ENCODE measurements at regions not wholly inside any gene's neighbourhood (a gene's known extent, or its start where the extent isn't known, plus 50 kb on each side); places are given as distances from the start of the nearest gene placed in this dataset.

DNA sequence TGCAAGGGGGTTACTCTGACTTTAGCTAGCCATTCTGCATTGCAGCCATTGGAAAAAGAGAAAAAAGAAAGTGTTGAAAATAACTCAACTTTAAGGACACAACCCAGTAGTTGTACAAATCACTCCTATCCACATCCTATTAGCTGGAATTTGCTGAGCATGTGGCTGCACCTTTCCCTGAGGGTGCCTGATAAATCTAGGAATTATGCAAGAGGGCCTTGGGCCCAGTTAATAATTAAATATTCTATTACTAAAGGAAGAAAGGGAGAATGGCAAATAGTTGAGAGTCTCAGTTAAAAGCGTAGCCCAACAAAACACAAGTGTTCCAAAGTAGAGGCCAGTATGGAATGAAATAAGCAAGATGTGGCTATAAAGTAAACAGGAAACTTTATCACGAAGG is 200.9 kb upstream of the CNTNAP2 start:
- TF ChIP-seq, protein P1, sequence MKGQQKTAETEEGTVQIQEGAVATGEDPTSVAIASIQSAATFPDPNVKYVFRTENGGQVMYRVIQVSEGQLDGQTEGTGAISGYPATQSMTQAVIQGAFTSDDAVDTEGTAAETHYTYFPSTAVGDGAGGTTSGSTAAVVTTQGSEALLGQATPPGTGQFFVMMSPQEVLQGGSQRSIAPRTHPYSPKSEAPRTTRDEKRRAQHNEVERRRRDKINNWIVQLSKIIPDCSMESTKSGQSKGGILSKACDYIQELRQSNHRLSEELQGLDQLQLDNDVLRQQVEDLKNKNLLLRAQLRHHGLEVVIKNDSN (IDR thresholded peaks at IDR 0.05) = no peak
- TF ChIP-seq YY1 (IDR thresholded peaks at IDR 0.05; ENCODE audit: low read depth) (no peak), TAF1 (IDR thresholded peaks at IDR 0.05; ENCODE audit: low read depth) (no peak), FOXM1 (IDR thresholded peaks at IDR 0.05; ENCODE audit: borderline replicate concordance, low read depth) (no peak), NFIC (IDR thresholded peaks at IDR 0.05) (no peak), CEBPB (IDR thresholded peaks at IDR 0.05) (no peak), EP300 (IDR thresholded peaks at IDR 0.05; ENCODE audit: borderline replicate concordance) (no peak), ZBTB7A (IDR thresholded peaks at IDR 0.05; ENCODE audit: low read depth) (no peak), TEAD4 (IDR thresholded peaks at IDR 0.05) (no peak), EGR1 (IDR thresholded peaks at IDR 0.05) (no peak), TCF12 (IDR thresholded peaks at IDR 0.05; ENCODE audit: low read depth) (no peak), CREB1 (IDR thresholded peaks at IDR 0.05; ENCODE audit: low read depth) (no peak), RAD21 (IDR thresholded peaks at IDR 0.05; ENCODE audit: low read depth) (no peak)
- TF ChIP-seq, protein P2, sequence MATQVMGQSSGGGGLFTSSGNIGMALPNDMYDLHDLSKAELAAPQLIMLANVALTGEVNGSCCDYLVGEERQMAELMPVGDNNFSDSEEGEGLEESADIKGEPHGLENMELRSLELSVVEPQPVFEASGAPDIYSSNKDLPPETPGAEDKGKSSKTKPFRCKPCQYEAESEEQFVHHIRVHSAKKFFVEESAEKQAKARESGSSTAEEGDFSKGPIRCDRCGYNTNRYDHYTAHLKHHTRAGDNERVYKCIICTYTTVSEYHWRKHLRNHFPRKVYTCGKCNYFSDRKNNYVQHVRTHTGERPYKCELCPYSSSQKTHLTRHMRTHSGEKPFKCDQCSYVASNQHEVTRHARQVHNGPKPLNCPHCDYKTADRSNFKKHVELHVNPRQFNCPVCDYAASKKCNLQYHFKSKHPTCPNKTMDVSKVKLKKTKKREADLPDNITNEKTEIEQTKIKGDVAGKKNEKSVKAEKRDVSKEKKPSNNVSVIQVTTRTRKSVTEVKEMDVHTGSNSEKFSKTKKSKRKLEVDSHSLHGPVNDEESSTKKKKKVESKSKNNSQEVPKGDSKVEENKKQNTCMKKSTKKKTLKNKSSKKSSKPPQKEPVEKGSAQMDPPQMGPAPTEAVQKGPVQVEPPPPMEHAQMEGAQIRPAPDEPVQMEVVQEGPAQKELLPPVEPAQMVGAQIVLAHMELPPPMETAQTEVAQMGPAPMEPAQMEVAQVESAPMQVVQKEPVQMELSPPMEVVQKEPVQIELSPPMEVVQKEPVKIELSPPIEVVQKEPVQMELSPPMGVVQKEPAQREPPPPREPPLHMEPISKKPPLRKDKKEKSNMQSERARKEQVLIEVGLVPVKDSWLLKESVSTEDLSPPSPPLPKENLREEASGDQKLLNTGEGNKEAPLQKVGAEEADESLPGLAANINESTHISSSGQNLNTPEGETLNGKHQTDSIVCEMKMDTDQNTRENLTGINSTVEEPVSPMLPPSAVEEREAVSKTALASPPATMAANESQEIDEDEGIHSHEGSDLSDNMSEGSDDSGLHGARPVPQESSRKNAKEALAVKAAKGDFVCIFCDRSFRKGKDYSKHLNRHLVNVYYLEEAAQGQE (IDR thresholded peaks at IDR 0.05; ENCODE audit: low read depth) = no peak
- TF ChIP-seq, protein P3, sequence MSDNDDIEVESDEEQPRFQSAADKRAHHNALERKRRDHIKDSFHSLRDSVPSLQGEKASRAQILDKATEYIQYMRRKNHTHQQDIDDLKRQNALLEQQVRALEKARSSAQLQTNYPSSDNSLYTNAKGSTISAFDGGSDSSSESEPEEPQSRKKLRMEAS (IDR thresholded peaks at IDR 0.05) = no peak

DNA sequence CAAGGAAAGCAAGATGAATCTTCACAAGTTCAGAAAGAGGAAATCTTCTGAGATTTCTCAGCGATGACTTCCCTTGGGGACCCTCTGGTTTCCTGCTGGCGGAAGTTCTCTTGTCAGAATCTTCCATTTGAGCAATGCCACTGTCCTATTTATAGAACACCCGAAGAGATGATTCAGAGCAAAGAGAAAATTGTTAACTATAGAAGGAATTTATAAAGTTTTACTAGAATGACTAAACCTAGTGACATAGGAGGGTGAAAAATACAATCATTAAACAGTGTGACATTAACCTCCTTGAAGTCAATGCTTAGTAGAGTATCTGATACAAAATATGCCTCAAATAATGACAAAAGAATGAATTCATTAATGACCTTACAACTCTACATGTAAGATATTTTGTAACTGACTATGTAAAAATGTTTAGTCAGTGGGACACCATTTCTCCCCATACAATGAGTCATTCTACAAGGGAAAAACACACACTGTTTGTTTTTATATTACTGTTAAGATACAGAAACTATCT is 206.5 kb upstream of the CNTNAP2 start:
- no peak for TF ChIP-seq EGR1 (IDR thresholded peaks at IDR 0.05)
- TF ChIP-seq NFIC (IDR thresholded peaks at IDR 0.05) = no peak
- no peak for TF ChIP-seq TCF12 (IDR thresholded peaks at IDR 0.05; ENCODE audit: low read depth)
- TF ChIP-seq RAD21 (IDR thresholded peaks at IDR 0.05; ENCODE audit: low read depth) = no peak
- TF ChIP-seq YY1 (IDR thresholded peaks at IDR 0.05; ENCODE audit: low read depth) = no peak
- no peak for TF ChIP-seq EP300 (IDR thresholded peaks at IDR 0.05; ENCODE audit: borderline replicate concordance)
- TF ChIP-seq, protein P3 (IDR thresholded peaks at IDR 0.05) = no peak
- no peak for TF ChIP-seq CREB1 (IDR thresholded peaks at IDR 0.05; ENCODE audit: low read depth)
- TF ChIP-seq, protein P2 (IDR thresholded peaks at IDR 0.05; ENCODE audit: low read depth) = no peak
- no peak for TF ChIP-seq TEAD4 (IDR thresholded peaks at IDR 0.05)
- TF ChIP-seq FOXM1 (IDR thresholded peaks at IDR 0.05; ENCODE audit: borderline replicate concordance, low read depth) = no peak
- no peak for TF ChIP-seq CEBPB (IDR thresholded peaks at IDR 0.05)
- TF ChIP-seq TAF1 (IDR thresholded peaks at IDR 0.05; ENCODE audit: low read depth) = no peak
- TF ChIP-seq, protein P1 (IDR thresholded peaks at IDR 0.05) = no peak
- TF ChIP-seq ZBTB7A (IDR thresholded peaks at IDR 0.05; ENCODE audit: low read depth) = no peak

DNA sequence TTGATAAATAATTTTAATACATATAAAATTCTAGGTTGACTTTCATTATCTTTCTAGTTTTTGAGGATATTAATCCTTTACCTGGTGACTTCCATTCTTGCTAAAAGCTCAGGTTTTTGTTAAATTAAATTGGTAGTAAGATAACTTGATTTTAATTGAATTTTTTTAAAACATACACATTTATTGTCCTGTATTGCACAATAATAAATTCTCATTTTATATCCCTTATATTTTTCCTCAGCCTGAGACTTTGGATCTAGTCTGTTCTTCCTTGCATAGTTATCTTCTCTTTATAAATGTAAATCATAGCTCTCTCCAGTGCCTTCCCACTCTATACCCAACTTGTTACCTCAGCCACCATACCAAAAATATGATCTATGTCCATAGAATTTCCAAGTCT is 212.9 kb upstream of the CNTNAP2 start:
- TF ChIP-seq ZBTB7A (IDR thresholded peaks at IDR 0.05; ENCODE audit: low read depth) (no peak), CEBPB (IDR thresholded peaks at IDR 0.05) (no peak), TEAD4 (IDR thresholded peaks at IDR 0.05) (no peak), NFIC (IDR thresholded peaks at IDR 0.05) (no peak), FOXM1 (IDR thresholded peaks at IDR 0.05; ENCODE audit: borderline replicate concordance, low read depth) (no peak), RAD21 (IDR thresholded peaks at IDR 0.05; ENCODE audit: low read depth) (no peak), TCF12 (IDR thresholded peaks at IDR 0.05; ENCODE audit: low read depth) (no peak), CREB1 (IDR thresholded peaks at IDR 0.05; ENCODE audit: low read depth) (no peak), EGR1 (IDR thresholded peaks at IDR 0.05) (no peak), YY1 (IDR thresholded peaks at IDR 0.05; ENCODE audit: low read depth) (no peak), EP300 (IDR thresholded peaks at IDR 0.05; ENCODE audit: borderline replicate concordance) (no peak), TAF1 (IDR thresholded peaks at IDR 0.05; ENCODE audit: low read depth) (no peak)
- TF ChIP-seq, protein P1 (IDR thresholded peaks at IDR 0.05) = no peak
- TF ChIP-seq, protein P3 (IDR thresholded peaks at IDR 0.05) = no peak
- TF ChIP-seq, protein P2 (IDR thresholded peaks at IDR 0.05; ENCODE audit: low read depth) = no peak

All from Ishikawa (cell line).